ENCODE measurements at regions not wholly inside any gene's neighbourhood (a gene's known extent, or its start where the extent isn't known, plus 50 kb on each side); places are given as distances from the start of the nearest gene placed in this dataset.

- no peak overlapping the region for H3K27ac ChIP-seq
- TF ChIP-seq EZH2phosphoT487 (IDR thresholded peaks at IDR 0.05; ENCODE audit: low read depth, severe bottlenecking, unreplicated experiment) (no peak), EZH2 (IDR thresholded peaks at IDR 0.05; ENCODE audit: borderline replicate concordance) (no peak), CTCF (IDR thresholded peaks at IDR 0.05; ENCODE audit: poor library complexity) (no peak)
These were observed 137.6 kb upstream of the SPACA7 start for GRCh38 chr13:112238436-112238995.

GRCh38 chr13:112240076-112240475, 136.1 kb upstream of the SPACA7 start:
- DNase-seq (ENCODE audit: low spot score) = no peak
- H3K27ac ChIP-seq = no peak overlapping the region
- no peak overlapping the region for H2AFZ ChIP-seq
- no peaks in the 10 kb centered on the region for H4K20me1 ChIP-seq (ENCODE audit: insufficient read depth, poor library complexity, severe bottlenecking)
- H3K4me3 ChIP-seq = no peak overlapping the region
- no peaks in the 10 kb centered on the region for H3K9me2 ChIP-seq (replicated peaks; ENCODE audit: insufficient read depth)
- no peak overlapping the region for H3K4me2 ChIP-seq
- no peaks in the 10 kb centered on the region for H3K79me2 ChIP-seq
- H3K9me3 ChIP-seq (ENCODE audit: low read depth) = no peaks in the 10 kb centered on the region
- peaks cover 3% of the 10 kb centered on the region for H3K27me3 ChIP-seq
- 71% methylated on average over 6 of the region's 6 CpGs for WGBS (ENCODE audit: low lambda C conversion rate, missing lambda C conversion rate)
- TF ChIP-seq EZH2phosphoT487 (IDR thresholded peaks at IDR 0.05; ENCODE audit: low read depth, severe bottlenecking, unreplicated experiment) (no peak), CTCF (IDR thresholded peaks at IDR 0.05; ENCODE audit: poor library complexity) (no peak), EZH2 (IDR thresholded peaks at IDR 0.05; ENCODE audit: borderline replicate concordance) (no peak)
- H3K36me3 ChIP-seq (replicated peaks; ENCODE audit: insufficient read depth, low read depth) = no peaks in the 10 kb centered on the region
- no peaks in the 10 kb centered on the region for H3K4me1 ChIP-seq (ENCODE audit: insufficient read depth)

More at GRCh38 chr13:112238436-112238995, 137.6 kb upstream of the SPACA7 start:
- DNase-seq (ENCODE audit: low spot score) = no peak
- Histone ChIP-seq H3K79me2 (no peaks in the 10 kb centered on the region), H3K36me3 (replicated peaks; ENCODE audit: insufficient read depth, low read depth) (no peaks in the 10 kb centered on the region), H3K9me2 (replicated peaks; ENCODE audit: insufficient read depth) (no peaks in the 10 kb centered on the region), H3K4me3 (no peak overlapping the region), H3K9me3 (ENCODE audit: low read depth) (no peaks in the 10 kb centered on the region), H3K4me1 (ENCODE audit: insufficient read depth) (no peaks in the 10 kb centered on the region), H3K4me2 (no peak overlapping the region), H2AFZ (no peak overlapping the region), H4K20me1 (ENCODE audit: insufficient read depth, poor library complexity, severe bottlenecking) (no peaks in the 10 kb centered on the region), H3K27me3 (peaks cover 3% of the 10 kb centered on the region)
- 88% methylated on average over 12 of the region's 18 CpGs for WGBS (ENCODE audit: low lambda C conversion rate, missing lambda C conversion rate)

GRCh38 chr13:112241288-112241687, 134.9 kb upstream of the SPACA7 start:
- no peak overlapping the region for H2AFZ ChIP-seq
- WGBS (ENCODE audit: low lambda C conversion rate, missing lambda C conversion rate) = 70% methylated on average over 20 of the region's 20 CpGs
- TF ChIP-seq EZH2 (IDR thresholded peaks at IDR 0.05; ENCODE audit: borderline replicate concordance) (no peak), CTCF (IDR thresholded peaks at IDR 0.05; ENCODE audit: poor library complexity) (no peak), EZH2phosphoT487 (IDR thresholded peaks at IDR 0.05; ENCODE audit: low read depth, severe bottlenecking, unreplicated experiment) (no peak)
- no peak for DNase-seq (ENCODE audit: low spot score)
- H3K4me1 ChIP-seq (ENCODE audit: insufficient read depth) = no peaks in the 10 kb centered on the region
- H3K36me3 ChIP-seq (replicated peaks; ENCODE audit: insufficient read depth, low read depth) = no peaks in the 10 kb centered on the region
- H3K27ac ChIP-seq = no peak overlapping the region
- no peaks in the 10 kb centered on the region for H3K79me2 ChIP-seq
- no peaks in the 10 kb centered on the region for H3K9me2 ChIP-seq (replicated peaks; ENCODE audit: insufficient read depth)
- no peaks in the 10 kb centered on the region for H3K9me3 ChIP-seq (ENCODE audit: low read depth)
- H3K27me3 ChIP-seq = peaks cover 3% of the 10 kb centered on the region
- H3K4me2 ChIP-seq = no peak overlapping the region
- no peaks in the 10 kb centered on the region for H4K20me1 ChIP-seq (ENCODE audit: insufficient read depth, poor library complexity, severe bottlenecking)
- H3K4me3 ChIP-seq = no peak overlapping the region
